HuH-7 (cell line): ENCODE measurements at regions not wholly inside any gene's neighbourhood (a gene's known extent, or its start where the extent isn't known, plus 50 kb on each side); places are given as distances from the start of the nearest gene placed in this dataset.

ENCODE experiments used
- DNase-seq: peaks from one replicate; pipeline ENCODE4 v3.0.0; 2011; ENCODE audit warnings: low spot score

DNA sequence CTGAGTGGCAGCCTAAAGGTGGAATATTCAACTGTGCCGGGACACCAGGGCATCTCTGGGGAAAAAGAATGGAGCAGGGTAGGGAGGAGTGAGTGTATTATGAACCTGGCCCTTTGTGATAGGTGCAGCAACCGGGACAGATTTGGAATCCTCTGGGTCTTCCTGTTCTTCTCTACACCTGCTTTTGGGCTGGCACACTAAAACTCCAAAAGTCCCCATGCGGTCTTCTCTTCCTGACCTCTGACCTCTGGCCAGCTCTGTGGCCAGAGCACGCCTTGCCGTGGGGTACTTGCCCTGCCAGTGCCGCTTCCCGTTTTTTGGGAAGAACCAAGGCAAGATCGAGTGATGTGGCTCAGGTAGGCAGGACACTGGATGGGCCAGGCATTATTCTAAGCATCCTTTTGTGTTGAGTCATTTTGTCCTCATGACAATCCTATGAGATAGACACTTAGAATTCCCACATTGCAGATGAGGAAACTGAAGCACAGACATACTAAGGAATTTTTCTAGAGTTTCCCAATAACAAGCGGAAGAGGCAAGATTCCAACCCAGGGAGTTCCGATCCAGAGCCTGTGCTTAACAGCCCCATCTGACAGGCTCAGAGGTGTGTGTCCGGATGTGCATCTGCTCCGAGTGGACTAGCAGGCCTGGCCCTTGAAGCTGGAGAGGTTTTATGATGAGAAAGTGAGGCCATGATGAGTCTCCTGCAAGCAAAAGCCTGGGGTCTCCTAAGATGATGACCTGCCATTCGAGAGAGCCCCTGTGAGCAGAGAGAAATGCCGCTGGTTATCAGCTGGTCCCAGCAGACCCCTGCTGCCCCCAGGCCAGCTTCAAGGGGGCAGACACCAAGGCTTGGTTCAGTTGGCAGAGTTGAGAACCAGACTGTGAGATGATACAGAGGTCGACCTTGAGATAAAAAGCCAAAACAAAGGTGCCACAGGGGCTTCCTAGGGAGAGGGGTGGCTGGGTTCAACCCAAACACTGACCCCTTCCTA is 67.9 kb upstream of the ESRRB start:
- DNase-seq: no peak

DNA sequence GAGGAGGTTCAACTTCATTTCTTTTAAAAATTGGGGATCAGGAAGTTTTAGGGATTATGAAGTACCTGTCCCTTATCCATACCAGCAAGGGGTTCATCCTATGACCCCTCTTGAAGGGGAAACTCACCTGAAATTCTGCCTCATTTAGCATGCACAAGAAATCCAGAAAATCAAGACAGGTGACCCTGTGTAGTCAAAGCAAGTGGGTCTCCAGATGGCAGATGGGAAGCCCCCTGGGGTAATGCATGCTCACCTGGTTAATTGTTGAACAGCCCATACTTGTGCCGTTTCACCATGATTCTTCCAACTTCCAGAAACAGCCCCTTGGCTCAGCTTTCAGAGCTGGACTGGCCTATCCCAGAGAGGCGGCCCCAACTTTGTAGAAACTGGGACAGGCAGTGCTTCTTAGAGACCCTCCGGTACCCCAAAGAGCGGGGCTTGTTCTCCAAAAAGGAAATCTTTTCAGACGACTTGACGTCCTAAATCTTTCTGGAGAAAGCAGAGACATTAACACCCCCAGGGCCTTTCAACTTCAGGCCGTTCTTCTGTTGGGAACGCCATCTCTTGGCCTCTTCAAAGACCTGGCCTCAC is 66.3 kb upstream of the ESRRB start:
- no peak for DNase-seq

DNA sequence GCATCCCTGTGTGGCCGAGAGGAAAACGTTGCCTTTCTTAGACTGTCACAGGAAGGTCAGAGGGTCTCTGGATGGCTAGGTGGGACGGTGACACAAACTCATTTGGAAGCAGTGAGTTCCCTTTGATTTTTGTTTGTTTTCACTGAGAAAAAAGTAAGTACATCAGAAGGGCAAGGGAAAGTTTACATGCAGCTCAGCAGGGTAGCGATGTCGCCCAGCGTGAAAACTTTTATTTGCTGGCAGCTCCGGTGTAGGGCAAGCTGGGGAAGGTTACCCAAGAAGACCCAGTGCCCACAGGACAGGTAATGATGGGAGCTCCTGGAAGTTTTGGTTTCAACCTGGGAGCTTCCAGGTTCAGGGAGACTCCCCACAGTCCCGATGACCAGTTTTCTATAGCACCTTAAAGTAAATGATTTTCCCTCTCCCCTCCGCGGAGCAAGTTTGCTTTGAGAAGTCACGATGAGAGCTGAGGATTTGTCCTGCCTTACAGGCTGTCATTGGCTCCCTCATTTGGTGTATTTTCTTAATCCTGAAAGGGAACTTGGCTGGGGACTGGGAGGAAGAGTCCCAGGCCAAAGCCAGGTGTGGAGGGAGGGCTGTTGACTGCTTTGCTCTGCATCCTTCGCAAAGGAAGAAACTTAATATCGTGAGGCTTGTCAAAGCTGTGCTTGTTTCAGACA is 64.7 kb upstream of the ESRRB start:
- DNase-seq: no peak

DNA sequence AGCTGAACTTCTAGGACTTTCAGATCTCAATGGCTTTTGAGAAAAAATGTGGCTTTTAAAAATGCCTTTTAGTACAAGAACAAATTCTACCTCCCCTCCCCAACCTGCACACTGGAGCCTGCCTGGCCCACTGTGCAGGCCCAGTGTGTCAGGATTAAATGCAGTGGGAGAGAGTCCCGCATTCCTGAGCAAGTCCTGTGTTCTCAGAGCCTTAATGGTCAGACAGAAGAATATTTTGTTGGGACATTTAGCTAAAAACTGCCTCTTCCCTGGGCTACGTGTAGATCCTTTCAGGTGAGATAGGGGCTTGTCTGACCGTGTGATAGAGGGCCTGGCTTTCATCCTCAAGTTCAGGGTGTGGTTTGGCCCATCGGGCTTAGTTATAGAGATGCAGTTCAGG is 63.1 kb upstream of the ESRRB start:
- DNase-seq: no peak

DNA sequence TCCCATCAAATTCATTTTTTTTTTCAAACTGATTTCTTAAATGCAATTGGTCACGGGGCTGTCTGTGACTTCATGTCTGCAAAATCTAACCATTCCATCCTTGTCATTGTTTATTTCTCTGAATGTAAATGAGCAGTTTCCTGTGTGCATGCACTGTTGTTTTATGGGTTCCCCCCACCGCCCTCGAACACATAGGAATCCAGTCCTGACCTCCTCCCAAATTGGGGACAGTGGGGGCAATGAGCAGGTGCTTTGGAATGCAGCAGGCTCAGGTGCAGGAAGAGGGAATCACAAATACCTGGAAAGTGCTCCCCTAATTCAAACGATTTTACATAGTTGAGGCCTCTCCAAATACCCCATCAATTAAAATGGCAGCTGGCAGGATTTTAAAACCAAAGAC is 62.6 kb upstream of the ESRRB start:
- DNase-seq: no peak

DNA sequence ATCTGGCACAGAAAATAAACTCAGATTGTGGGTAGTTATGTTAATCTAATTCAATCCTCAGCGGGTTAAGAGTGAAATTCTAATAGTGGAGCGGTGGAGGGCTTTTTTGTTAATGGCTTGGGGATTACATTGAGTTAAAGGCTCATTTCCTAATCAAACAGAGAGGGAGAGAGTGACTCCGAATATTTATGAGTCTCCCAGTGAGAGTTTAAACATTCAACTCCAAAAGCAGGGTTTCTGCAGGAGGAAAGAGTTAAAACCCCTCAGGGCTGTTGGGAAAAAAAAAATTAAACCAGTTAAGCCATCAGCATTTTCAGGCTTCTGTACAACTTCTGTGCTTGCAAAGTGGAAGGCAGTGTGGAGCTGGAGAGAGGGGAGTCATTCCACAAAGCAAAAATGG is 62.1 kb upstream of the ESRRB start:
- no peak for DNase-seq

DNA sequence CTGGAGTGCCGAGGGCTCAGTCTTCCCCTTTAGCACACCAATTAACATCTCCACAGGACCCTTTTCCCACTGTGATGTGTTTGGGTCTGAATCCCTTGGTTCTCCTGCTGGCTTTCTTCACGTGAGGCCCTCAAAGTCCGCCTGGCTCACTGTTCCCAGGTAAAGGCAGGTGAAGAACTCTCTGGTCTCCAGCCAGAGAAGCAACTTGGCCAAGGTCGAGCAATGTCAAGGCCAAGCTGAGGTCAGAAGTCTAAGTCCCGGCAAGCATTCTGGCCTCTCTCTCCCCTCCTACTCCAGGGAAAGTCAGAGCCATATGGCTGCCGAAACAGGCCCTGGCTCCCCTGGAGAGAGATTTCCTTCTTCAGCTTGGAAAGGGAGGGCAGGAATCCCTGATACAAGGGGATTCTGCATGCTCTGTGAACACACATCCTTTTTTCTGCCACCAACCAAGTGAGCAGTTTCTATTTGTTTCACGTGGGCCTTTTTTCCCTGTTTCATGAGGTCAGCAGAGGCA is 61.4 kb upstream of the ESRRB start:
- no peak for DNase-seq

DNA sequence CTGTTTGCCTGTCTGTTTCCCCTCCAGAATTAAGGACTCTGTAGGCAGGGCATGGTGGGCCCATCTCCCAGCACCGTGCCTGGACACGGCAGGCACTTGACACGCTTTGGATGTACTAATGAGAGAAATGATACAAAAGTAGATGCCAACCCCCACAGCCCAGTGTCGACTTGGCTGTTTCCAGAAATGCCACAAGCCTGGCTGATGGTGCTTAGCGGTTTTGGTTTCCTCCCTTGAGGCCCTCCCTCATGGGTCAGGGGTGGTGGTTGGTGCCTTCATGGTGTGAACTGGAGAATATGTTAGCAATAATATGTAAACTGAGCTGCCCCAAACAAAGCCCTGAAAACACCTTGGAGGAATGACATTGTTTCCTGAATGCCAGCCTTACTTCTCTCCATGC is 55.5 kb upstream of the ESRRB start:
- no peak for DNase-seq

DNA sequence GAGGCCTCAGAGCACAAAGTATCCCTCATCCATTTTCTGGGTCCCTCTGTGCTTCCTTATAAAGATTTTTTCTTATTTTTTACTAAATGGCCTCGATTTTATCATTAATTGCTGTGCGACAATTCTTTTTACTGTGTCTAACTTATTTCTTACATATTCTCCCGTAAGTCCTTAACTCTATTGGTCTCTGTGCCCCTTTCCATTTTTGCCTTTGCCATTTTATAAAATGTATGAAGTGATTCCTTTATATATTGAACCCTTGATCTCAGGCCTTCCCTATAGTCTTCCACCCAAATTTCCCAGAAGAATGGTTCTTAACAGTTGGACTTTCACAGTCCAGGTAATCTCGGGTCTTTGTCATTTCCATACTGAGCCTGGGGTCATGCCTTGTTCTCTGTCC is 55.0 kb upstream of the ESRRB start:
- no peak for DNase-seq

DNA sequence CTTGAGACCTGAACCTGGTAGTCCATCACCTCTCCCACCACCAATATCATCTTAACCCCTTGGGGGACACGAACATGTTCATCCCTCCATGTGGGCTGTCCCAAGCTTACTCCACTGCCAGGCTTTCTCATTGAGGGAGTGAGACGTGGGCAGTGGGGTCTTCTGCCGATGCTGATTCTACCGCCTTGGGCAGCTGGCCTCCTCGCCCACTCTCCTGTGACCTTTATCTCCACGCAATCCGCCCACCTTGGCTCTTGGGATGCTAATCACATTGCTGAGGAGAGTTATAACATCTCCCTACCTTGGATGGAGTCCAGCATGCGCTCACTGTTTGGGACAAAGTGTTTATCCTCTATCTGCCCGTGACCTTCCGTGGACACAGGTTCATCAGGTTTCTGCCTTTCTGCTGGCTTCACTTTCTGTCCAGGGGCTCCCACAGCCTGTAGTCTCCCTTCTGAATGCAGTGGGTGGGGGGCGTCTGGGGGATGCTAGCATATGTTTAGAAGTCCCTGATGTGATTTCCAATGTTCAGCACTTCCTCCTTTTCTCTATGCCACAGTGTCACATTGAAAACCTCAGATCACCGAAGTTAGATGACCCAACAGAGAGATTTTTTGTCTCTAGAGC is 53.2 kb upstream of the ESRRB start:
- no peak for DNase-seq

DNA sequence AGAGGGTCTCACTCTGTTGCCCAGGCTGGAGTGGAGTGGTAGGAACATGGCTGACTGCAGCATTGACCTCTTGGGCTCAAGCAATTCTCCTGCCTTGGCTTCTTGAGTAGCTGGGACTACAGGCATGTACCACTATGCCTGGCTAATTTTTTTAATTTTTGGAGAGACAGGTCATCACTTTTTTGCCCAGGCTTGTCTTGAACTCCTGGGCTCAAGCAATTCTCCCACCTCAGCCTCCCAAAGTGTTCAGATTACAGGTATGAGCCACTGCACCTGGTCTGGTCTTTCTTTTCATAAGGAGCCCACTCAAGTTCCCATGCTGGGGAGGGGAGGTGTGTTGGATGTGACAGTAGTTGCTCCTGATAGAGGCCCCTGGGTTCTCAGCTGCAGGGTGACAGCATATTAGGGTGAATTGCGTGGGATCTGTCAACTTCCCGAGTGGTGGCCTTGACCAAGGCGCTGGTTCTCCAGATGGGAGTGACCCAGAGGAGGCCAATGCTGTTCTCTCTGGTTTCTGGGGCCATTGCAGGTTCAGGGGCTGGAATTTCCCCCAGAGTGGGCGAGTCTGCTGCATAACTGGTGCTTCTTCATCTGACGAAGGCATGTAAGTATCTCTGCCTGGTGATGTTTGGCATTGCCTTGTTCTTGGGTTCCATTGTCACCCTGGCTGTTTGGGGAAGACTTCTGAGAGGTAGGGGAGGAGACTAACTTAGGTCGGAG is 52.4 kb upstream of the ESRRB start:
- no peak for DNase-seq

DNA sequence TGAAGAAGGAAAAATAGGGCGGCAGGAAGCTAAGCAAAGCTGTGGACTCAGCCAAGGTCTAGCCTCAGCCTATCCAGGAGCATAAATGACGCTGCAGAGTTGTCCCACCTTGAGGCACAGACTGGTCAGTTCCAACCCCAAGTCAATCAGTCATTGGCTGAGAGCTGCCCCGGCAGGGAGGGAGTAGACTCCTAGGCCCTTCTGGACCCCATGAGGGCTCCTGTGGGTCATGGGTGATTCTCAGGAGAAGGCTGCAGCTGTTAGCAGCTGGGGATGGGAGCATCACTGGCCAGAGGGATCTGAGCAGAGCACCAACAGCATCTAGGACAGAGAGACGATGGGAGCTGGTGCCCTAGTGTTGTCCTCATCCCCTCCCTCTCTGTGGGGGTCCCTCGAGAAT is 51.8 kb upstream of the ESRRB start:
- DNase-seq: no peak
